PC-3 (cell line): ENCODE measurements at regions not wholly inside any gene's neighbourhood (a gene's known extent, or its start where the extent isn't known, plus 50 kb on each side); places are given as distances from the start of the nearest gene placed in this dataset.

ENCODE experiments used
- ATAC-seq: fragments of 200-7000 bp; cut with Tn5 transposase; 2 replicates; pipeline ENCODE4 v1.9.1; 2020; ENCODE audit warnings: mild to moderate bottlenecking, moderate library complexity
- BruUV-seq: library from RNA; stranded (reverse); fragments of 400-500 nt; replicated peaks from 2 replicates; lab custom pipeline; 2021; lab: Mats Ljungman, UMichigan
- CTCF ChIA-PET: fragments of 300-600 bp; sonication (Branson Sonifier 250); formaldehyde crosslinking; loops from one replicate; lab custom pipeline; 2022; ENCODE audit warnings: antibody characterized with exemption; lab: Charles Lee
- POLR2A ChIA-PET: fragments of 300-600 bp; sonication (Branson Sonifier 250); formaldehyde crosslinking; loops from one replicate; lab custom pipeline; 2022; ENCODE audit warnings: antibody characterized with exemption; ENCODE audit not compliant: unreplicated experiment; lab: Charles Lee
- DNase-seq: peaks from one replicate; pipeline ENCODE4 v3.0.0-alpha.2; 2015
- H2AFZ ChIP-seq: fragments of 300-600 bp; sonication (generic); 2 replicates; pipeline ENCODE4 v1.6.0; 2016; ENCODE audit warnings: antibody characterized with exemption, low read length
- H3F3A ChIP-seq: fragments of 300-600 bp; sonication (generic); one replicate; pipeline ENCODE4 v1.6.0; 2017; ENCODE audit warnings: antibody characterized with exemption, low read length, control low read depth, mild to moderate bottlenecking; ENCODE audit not compliant: unreplicated experiment
- H3K27ac ChIP-seq: fragments of 300-600 bp; sonication (generic); 2 replicates; pipeline ENCODE4 v1.5.1; 2016; ENCODE audit warnings: mild to moderate bottlenecking, low read length
- H3K27me3 ChIP-seq: fragments of 300-600 bp; sonication (generic); 2 replicates; pipeline ENCODE4 v1.6.1; 2016; ENCODE audit warnings: low read length, mixed read lengths
- H3K36me3 ChIP-seq: fragments of 300-600 bp; sonication (generic); 2 replicates; pipeline ENCODE4 v1.6.1; 2016; ENCODE audit warnings: low read depth, mixed run types, low read length, mixed read lengths
- H3K4me1 ChIP-seq: fragments of 300-600 bp; sonication (generic); 2 replicates; pipeline ENCODE4 v1.5.1; 2016; ENCODE audit warnings: low read length; ENCODE audit not compliant: insufficient read depth
- H3K4me2 ChIP-seq: fragments of 300-600 bp; sonication (generic); 2 replicates; pipeline ENCODE4 v1.6.0; 2016; ENCODE audit warnings: low read length
- H3K4me3 ChIP-seq: fragments of 300-600 bp; sonication (generic); 2 replicates; pipeline ENCODE4 v1.5.1; 2016; ENCODE audit warnings: mild to moderate bottlenecking, low read length, mixed read lengths
- H3K79me2 ChIP-seq: fragments of 300-600 bp; sonication (generic); 2 replicates; pipeline ENCODE4 v1.6.1; 2017; ENCODE audit warnings: low read length, mixed read lengths
- H3K9ac ChIP-seq: fragments of 300-600 bp; sonication (generic); 2 replicates; pipeline ENCODE4 v1.6.0; 2016; ENCODE audit warnings: mild to moderate bottlenecking, low read length
- H3K9me2 ChIP-seq: fragments of 300-600 bp; sonication (generic); replicated peaks from 2 replicates; pipeline ENCODE4 v1.6.1; 2016; ENCODE audit warnings: mixed run types, low read length, mixed read lengths
- H3K9me3 ChIP-seq: fragments of 300-600 bp; sonication (generic); 2 replicates; pipeline ENCODE4 v1.6.1; 2016; ENCODE audit warnings: low read length, mixed read lengths
- H4K20me1 ChIP-seq: fragments of 300-600 bp; sonication (generic); 2 replicates; pipeline ENCODE4 v1.6.1; 2016; ENCODE audit warnings: low read length, mixed read lengths
- CTCF ChIP-seq: fragments of 300-600 bp; sonication (generic); conservative IDR thresholded peaks from 2 replicates; pipeline ENCODE4 v1.5.1; 2017; ENCODE audit warnings: antibody characterized with exemption, low read depth, mild to moderate bottlenecking, low read length
- EZH2 ChIP-seq: fragments of 300-600 bp; sonication (generic); IDR thresholded peaks from one replicate; pipeline ENCODE4 v1.6.1; 2017; ENCODE audit warnings: antibody characterized with exemption, mild to moderate bottlenecking, low read length; ENCODE audit not compliant: unreplicated experiment
- EZH2phosphoT487 ChIP-seq: fragments of 300-600 bp; sonication (generic); IDR thresholded peaks from 2 replicates; pipeline ENCODE4 v1.6.1; 2018; ENCODE audit warnings: mild to moderate bottlenecking, antibody characterized with exemption, low read length, borderline replicate concordance
- intact Hi-C: fragments of 100-400 bp; cut with micrococcal nuclease; formaldehyde crosslinking; loops from 2 replicates; pipeline ENCODE4 v1.9.0; 2023

GRCh38 chr16:11430601-11431317 lies 85.5 kb downstream of the RMI2 start:
- ChIA-PET POLR2A (no interaction called here), CTCF (no interaction called here)
- Histone ChIP-seq H2AFZ (no peak overlapping the region), H3K27ac (no peak overlapping the region), H3K27me3 (no peaks in the 10 kb centered on the region), H3K79me2 (no peaks in the 10 kb centered on the region), H3K9ac (no peak overlapping the region), H3K4me1 (no peaks in the 10 kb centered on the region), H3K9me2 (no peaks in the 10 kb centered on the region), H3F3A (no peaks in the 10 kb centered on the region), H3K9me3 (no peaks in the 10 kb centered on the region), H3K36me3 (no peaks in the 10 kb centered on the region), H3K4me3 (no peak overlapping the region), H4K20me1 (no peaks in the 10 kb centered on the region), H3K4me2 (no peak overlapping the region)
- intact Hi-C loops = no loop called here
- TF ChIP-seq CTCF = no peak
- no peak for TF ChIP-seq EZH2phosphoT487
- no peak for TF ChIP-seq EZH2
- BruUV-seq = no TSS peak
- DNase-seq (no peak), ATAC-seq (no peak)

GRCh38 chr16:11431915-11432465 lies 86.7 kb downstream of the RMI2 start:
- ATAC-seq (no peak), DNase-seq (no peak)
- Histone ChIP-seq H3K9me2 (no peaks in the 10 kb centered on the region), H3K79me2 (no peaks in the 10 kb centered on the region), H3K9me3 (no peaks in the 10 kb centered on the region), H4K20me1 (no peaks in the 10 kb centered on the region), H2AFZ (no peak overlapping the region), H3K27me3 (no peaks in the 10 kb centered on the region), H3K4me1 (no peaks in the 10 kb centered on the region), H3K9ac (no peak overlapping the region), H3F3A (no peaks in the 10 kb centered on the region), H3K27ac (no peak overlapping the region), H3K4me3 (no peak overlapping the region), H3K36me3 (no peaks in the 10 kb centered on the region), H3K4me2 (no peak overlapping the region)
- intact Hi-C loops = no loop called here
- ChIA-PET POLR2A (no interaction called here), CTCF (no interaction called here)
- TF ChIP-seq CTCF = no peak
- no peak for TF ChIP-seq EZH2phosphoT487
- TF ChIP-seq EZH2 = no peak
- BruUV-seq = no TSS peak

GRCh38 chr16:11432856-11433395 lies 87.7 kb downstream of the RMI2 start:
- Histone ChIP-seq H3K27me3 (no peaks in the 10 kb centered on the region), H3K9me2 (no peaks in the 10 kb centered on the region), H3K27ac (no peak overlapping the region), H4K20me1 (no peaks in the 10 kb centered on the region), H3K9ac (no peak overlapping the region), H3K4me2 (no peak overlapping the region), H3F3A (no peaks in the 10 kb centered on the region), H3K4me1 (no peaks in the 10 kb centered on the region), H3K9me3 (no peaks in the 10 kb centered on the region), H3K4me3 (no peak overlapping the region), H3K36me3 (no peaks in the 10 kb centered on the region), H2AFZ (no peak overlapping the region), H3K79me2 (no peaks in the 10 kb centered on the region)
- TF ChIP-seq EZH2 (no peak), EZH2phosphoT487 (no peak), CTCF (no peak)
- DNase-seq (no peak), ATAC-seq (no peak)
- no TSS peak for BruUV-seq
- POLR2A ChIA-PET = no interaction called here
- CTCF ChIA-PET = no interaction called here
- intact Hi-C loops = no loop called here
